CD4-positive, alpha-beta T cell treated with Interleukin-6 for 4 hours (primary cell): ENCODE measurements at regions not wholly inside any gene's neighbourhood (a gene's known extent, or its start where the extent isn't known, plus 50 kb on each side); places are given as distances from the start of the nearest gene placed in this dataset.
"Not testable (repeated sequence)": the region's sequence is repeated elsewhere in the genome, so short reads cannot be mapped to it uniquely, and the experiment has no call there.

Experiments
- DNase-seq: peaks from one replicate; pipeline ENCODE4 v3.0.0-alpha.2; 2020; ENCODE audit warnings: mixed read lengths

DNA sequence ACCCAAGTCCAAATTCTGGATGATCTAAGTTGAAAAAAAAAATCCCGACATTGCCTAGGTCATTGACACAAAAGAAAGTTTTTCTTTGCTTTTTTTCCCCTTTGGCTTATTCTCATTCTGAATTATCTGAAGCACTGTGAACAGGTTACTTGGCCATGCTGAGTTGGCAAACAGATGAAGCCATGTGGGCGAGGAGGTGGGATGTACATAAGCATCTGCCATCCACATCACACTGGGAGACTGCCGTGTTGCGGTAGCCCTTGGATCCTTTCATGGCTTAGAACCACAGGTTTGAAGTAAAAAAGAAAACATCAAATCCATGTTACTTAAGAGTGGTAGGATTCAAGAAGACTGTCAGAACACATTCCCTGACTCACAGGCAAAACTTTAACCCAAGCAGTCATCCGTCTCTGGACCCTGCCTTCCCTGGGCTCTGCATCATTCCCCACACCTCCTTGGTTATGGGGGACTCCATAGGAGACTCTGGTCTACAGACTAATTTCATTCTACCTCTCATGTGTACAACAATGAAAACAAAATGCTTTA, 242.5 kb upstream of the SERP2 start:
- DNase-seq = no peak

DNA sequence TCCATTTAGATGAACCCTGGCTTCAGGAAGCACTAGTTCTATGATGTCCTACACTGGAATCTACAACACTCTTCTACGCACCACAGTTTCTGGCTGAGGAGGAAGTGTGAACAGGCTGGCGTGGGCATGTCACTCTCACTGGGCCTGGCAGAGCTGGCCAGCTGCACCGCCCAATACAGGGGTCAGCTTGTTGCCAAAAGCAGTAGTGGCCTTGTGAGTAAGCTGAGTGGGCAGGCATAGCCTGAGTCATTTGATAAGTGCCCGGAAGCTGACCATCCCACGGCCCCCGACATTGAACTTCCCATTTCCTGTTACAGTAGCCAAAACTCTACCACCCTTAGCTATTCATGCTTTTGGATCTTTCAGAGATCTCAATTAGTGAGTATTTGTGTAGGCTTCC, 240.9 kb upstream of the SERP2 start:
- no peak for DNase-seq

DNA sequence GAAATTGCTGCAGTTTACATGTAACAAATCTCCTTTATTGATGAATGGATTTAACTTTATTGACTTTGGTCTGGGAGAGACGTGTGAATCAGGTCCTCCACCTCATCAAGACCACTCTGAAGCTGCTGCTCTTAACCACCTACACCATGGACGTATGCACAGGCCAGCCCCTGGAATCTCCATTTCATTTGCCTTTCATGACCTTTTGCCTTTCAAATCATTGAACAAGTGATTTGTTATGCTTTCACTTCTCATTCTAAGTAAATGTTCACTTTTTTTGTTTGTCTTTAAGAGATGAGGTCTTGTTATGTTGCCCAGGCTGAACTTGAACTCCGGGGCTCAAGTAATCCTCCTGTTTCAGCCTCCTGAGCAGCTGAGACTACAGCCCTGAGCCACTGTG, 240.0 kb upstream of the SERP2 start:
- DNase-seq = no peak

DNA sequence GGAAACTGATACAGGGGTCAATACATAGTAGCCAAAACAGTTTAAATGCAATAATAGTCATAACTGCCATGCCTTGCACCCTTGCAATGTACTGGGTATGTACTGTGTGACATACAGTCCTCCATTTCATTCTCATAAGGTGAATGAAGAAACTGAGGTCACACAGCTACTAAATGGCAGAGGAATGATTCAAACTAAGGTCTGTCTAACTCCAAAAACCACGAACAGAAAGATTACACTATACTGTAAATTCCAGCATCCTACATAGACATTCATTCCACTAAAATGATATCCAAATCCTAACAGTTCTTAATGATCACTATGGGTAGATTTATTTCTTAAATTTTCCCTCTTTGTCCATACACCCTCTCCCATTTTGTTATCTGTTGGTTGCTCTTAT, 238.1 kb upstream of the SERP2 start:
- no peak for DNase-seq

DNA sequence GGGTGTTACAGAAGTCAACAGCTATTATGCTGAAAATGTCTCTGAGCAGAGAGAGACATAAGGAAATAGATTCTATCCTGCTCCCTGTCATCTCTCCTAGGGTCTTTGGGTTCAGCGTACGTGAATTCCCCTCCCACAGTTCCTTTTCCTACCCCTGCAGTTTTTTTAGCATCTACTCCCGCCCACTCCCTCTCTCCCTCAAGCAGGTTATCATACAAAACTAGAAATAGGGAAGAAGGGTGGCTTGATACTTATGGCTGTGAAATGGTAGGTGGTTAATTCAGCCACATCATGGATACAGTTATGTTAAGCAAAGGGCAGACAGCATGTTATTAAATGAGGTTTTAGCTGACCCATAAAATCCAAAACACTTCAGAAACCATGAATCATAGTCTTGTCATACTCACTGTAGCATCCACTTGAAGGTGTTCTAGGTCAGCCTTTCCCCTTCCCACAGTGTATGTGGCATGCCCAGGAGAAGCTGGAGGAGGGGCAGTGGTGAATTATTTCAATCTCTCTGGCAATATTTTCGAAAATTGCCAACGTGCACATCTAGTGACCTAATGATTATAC, 236.8 kb upstream of the SERP2 start:
- no peak for DNase-seq

DNA sequence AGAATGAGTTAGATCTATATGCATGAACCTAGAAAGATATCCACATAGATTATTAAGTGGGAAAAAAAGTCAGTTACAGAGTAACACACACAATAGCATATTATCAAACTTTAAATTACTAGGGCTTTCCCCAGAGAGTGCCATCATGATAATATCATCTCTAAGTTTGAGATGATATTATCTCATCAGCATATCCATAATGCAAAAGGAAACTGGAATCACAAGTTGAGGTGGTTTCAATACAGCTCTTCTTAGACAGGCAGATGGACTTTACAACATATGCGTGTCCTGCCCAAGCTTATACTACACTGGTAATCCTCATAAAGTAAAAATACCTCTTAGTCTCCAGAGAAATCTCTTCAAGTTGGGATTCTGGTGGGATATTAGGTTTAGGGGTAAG, 236.2 kb upstream of the SERP2 start:
- DNase-seq = no peak

DNA sequence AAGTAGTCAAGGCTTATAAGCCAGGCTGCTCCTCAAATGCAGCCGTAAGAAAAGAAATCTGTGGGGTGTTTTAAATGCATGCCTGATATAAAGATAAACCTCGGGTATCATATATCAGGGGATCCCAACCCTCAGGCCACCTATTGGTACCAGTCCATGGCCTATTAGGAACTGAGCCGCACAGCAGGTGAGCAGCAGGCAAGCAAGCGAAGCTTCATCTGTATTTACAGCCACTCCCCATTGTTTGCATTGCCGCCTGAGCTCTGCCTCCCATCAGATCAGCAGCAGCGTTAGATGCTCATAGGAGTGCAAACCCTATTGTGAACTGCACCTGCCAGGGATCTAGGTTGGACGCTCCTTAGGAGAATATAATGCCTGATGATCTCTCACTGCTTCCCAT, 233.5 kb upstream of the SERP2 start:
- no peak for DNase-seq

DNA sequence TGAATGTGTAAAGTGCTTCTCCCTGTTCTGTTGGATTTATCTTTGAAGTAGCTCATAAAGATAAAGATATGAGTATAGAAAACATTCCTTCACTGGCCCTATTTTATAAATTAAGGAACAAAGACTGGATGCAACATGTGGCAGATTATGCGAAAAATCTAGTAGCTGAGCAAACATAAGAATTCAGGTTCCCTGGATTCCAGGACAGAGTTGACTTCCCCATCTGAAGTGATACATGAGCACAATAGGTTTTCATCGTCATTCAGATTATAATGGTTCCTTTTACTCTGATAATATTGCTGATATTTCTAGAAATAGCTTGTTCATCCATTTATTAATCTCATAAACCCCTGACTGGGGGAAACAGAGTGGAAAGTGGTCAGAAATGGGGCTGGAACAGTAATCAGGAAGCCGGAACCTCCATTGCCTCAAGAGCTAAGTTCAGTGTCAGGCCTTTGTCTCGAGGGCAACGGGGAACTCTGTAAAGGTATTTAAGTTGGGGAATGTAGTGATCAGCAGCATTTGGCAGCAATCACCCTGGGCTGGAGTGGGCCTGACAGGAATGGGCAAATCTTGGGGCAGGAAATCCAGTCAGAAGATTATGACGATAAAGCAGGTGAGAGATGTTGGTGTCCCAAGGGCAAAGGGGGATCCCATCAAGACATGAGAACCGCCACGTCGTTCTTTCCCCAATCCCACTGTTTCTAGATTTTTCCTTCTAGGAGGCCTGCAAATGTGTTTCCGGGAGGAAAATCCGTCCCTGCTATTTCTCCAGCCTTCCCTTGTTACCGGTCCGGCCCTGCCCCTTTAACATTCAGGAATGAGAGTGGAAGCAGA, 232.5 kb upstream of the SERP2 start:
- no peak for DNase-seq

DNA sequence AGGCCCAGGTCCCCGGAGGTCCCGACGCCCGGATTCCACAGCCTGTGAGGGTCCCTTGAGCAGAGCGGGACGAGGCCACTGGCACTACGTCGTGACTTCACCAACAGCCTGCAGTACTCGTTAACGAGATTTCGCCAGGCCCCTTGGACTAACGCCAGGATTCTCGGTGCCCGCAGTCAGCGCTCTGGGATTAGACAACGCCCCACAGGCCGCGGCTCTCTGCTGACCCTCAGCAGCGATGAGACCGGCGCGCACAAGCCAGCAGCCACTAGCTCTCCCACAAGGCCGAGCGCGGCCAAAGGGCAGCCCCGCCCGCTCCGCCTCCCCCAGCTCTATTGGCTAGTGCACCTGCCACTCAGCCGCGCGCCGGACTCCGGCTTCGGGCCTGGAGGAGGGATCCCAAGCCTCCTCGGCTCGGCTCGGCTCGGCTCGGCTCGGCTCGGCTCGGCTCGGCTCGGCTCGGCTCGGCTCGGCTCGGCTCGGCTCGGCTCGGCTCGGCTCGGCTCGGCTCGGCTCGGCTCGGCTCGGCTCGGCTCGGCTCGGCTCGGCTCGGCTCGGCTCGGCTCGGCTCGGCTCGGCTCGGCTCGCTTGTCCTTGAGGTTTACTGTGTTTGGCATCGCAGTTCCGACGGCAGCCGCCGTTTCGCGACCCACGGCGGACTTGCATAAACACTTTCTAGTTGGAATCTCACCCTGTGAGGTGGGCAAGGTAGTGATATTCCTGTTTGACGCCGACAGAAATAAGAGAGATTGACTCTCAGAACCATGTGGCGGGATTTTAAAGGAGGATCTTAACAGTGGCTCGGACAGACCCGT, 231.7 kb upstream of the SERP2 start:
- DNase-seq = peak; percentile 92

DNA sequence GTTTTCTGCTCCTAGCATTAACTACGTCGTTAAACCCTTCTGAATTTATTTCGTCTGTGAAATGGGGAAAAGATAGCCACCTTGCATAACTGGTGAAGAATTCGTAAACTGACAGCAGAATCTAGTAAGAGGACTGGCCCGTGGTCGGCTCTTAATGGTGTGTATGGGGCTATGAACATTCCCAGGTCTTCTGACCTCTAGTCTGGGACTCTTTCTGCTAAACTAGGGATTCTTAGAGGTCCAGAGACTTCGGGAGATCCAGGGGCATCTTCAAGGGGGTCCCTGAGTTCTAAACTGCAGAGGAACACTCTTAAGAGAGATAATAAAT, 231.1 kb upstream of the SERP2 start:
- no peak for DNase-seq

DNA sequence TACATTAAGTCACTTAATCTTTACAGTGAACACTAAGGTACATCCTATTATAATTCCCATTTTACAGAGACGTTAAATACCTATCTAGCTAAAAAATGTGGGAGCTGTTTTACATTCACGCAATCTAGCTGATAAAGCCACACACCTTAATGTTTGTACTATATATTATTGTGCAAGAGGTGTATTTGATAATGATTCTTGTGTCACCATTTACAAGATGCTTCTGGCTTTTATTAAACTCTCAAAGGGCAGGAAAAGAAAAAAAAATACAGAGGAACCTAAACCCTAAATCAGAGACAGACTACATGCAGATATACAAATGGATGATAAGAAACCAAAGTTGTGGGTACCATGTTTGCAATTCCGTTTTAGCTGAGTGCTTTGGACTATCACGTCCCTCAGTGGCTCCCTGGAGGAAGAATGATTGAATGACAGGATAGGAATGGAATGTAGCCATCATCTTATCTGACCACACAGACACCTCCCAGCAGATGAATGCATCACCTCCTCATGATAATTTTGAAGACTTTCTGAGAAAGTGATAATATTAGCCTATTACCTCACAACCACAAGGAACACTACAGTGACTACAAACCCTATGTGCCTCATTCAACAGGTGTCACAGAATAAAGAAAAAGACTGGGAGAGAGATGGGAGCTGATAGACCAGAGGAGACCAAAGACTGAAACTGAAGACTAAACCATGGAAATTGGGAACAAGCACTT, 230.5 kb upstream of the SERP2 start:
- DNase-seq = no peak

DNA sequence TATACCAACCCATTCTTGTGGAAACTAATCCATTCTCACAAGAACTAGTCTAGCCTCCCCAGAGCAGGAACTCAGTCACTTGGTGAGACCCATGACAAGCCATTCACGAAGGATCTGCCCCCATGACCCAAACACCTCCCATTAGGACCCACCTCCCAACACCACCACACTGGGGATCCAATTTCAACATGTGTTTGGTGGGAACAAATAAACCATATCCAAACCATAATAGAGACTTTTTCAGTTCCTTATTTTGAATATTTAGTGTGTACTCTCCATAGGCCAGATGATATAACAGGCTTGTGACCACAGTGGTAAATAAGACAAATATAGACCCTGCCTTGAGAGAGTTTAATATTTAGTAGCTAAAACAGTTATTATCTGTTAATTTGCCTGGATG, 227.5 kb upstream of the SERP2 start:
- DNase-seq = no peak

DNA sequence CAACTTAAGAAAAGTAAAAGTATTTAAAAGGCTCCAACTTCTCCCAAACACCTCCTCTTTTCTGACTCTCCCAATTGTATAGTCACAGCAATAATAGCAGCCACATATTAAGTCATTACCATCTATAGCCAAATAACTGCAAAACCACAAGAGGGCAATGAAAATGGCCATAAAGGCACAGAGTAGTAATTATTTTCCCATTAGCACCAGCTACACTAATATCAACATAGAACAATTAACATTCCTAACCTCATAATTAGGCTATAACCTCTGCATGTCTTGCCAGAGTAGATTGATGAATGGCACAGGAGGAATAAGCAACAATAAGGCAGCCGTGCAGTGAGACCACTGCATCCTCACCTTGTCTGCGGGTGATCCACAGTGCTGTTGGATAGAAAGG, 226.4 kb upstream of the SERP2 start:
- DNase-seq = no peak

DNA sequence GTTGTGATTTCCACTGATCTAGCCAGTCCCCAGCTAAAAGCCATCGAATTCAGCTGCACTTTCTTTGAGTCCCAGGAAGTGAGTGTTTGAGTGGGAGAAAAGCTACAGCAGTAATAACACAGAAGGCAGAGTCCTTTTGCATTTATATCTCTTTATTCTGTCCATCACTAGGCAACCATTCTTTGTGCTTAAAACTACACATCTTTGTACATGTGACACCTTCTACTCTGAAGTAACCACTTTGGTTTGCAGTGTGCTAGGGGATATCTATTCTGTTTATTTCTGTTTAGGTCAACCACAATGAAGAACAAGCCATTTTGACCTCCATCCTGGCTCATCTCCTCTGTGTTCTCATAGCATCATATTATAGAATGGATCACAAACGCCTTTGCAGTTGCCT, 226.0 kb upstream of the SERP2 start:
- no peak for DNase-seq

DNA sequence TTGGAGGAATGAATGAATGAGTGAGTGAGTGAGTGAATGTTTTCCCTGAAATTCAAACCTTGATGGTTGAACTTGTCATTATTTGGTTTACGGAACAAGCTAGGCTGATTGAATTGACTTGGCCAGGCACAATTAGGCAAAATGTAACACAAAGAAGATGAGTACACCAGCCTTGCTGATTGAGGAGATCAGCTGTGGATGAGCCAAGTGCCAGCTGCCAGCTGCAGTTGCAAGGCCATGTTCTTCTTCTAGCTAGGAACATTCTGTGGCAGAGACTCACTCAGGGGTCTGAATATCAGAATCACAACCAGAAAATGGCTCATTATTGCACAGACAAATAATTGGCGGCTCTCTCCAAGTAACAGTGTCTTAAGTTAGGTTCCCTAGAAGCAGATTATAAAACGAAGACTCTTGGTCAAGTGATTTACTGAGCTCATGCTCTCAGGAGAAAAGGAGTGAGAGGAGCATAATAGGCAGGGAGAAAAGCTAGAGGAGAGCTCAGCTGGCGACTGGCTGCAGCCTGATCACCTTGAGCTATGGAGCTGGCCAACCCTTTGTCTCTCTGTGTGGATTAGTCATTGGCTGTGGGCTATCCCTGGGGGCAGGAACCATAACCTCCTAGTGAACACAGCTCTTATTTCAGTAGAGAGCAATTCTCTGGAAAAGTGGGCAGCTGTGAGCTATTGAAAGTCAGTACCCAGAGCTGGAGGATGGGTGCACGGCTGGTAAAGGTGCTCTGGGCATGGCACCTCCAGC, 225.3 kb upstream of the SERP2 start:
- no peak for DNase-seq

DNA sequence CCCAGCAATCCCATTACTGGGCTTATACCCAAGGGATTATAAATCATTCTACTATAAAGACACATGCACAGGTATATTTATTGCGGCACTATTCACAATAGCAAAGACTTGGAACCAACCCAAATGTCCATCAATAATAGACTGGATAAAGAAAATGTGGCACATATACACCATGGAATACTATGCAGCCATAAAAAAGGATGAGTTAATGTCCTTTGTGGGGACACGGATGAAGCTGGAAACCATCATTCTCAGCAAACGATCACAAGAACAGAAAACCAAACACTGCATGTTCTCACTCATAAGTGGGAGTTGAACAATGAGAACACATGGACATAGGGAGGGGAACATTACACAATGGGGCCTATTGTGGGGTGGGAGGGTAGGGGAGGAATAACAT, 224.4 kb upstream of the SERP2 start:
- not testable (repeated sequence) for DNase-seq

DNA sequence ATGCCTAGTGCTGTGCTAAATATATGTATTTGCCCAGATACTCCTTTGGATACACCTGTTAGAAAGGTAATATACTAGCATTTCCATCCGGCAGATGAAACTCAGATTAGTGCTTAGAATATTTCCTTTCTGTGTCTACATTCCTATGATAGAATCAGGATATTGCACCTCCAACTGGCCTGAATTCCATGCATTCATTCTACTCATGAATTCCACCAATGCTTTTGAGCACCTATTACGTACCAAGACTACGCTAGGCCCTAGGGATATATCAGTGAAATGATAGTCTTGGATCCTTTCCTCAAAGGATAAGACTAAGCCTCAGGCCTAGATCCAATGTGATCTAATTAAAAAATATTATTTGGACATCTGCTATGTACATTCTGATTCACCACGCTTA, 223.8 kb upstream of the SERP2 start:
- no peak for DNase-seq

DNA sequence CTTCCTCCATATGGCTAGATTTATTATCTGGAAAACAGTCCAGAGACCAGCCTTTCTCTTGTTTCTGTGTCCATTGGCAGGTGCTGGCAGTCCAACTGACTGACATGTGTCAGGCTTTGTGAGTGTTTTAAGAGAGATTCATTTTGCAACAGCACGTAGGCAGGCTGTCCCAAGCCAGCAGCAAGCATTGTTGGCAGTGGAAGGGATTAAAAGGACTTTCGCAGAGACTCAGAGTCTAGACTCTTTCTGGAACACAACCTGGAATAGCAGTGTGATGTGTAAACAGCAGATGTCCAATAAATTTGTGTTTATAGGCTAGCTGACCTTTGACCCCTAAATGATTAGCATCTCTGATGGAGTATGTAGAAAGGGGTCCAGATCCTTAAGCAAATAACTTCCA, 222.2 kb upstream of the SERP2 start:
- DNase-seq = no peak

DNA sequence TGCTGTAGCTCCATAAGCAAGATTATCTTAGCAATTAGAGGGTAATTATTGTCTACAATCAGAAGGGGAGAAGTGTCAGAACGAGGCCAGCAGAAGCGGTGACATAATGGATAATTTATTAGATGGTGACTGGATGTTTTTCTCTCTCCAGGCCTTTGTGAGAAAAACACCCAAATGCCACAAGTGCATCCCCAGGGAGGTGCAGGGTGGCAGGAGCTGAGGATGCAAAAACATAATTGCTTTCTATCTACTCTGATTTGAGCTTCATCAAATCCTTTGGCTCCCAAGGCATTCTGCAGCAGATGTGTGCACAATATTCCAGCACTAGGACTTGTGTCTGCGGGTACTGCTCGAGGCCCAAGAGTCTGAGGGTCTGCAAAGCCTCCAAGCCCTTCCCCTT, 220.1 kb upstream of the SERP2 start:
- DNase-seq = no peak

DNA sequence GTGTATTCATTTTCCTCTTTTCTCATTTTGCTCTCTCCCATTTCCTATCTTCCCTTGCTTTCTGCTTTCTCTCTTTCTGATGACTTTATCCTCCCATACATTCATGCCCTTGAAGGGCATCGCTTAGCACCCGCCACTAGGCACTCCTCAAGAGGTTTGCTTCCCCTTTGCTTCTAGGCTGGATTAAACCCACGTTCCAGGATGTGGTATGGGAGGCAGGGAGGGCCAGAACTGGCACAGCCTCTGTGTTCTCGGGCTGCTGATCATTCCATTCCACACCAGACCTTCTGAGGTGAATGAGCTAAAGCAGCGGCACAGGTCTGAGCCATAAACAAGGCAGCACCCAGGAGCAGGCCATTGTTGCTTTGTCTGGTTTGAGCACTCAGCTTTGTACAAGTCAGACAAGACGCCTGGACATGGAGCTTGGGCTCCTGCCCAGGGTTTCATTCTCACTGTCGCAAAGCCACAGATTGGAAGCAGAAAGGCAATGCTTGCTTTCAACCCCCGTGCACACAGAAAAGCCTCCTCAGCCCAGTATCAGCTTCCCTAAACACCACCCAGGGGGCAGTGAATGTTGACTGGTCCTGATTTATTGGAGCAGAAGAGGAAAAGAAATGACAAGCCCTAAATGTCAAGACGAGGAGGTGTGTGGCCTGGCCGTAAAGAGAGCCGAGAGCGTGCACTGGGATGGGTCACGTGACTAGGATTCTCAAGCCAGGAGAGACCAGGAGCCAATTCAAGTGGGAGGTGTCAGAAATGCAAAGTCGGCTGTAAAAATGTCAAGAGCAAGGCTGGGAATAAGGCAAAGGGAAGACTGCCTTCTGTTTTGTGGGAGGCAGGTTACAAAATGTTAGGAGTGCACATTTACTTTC, 218.0 kb upstream of the SERP2 start:
- DNase-seq = no peak

DNA sequence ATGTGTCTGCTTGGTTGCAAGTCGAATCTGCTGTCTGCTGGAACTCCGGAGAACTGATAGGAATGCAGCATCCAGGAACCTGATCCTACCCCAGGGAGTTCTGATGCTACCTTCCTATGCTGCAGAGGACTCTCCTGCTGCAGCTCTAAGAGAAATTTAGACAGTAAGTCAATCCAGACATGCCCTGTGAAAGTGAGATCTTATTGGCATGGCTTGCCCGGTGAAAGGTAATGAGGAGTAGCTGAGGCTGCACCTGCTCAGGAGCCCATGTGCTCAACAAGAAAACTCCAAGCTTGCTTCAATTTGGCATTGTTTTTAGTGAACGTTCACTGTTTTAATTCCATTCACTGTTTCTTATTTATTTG, 217.3 kb upstream of the SERP2 start:
- no peak for DNase-seq

DNA sequence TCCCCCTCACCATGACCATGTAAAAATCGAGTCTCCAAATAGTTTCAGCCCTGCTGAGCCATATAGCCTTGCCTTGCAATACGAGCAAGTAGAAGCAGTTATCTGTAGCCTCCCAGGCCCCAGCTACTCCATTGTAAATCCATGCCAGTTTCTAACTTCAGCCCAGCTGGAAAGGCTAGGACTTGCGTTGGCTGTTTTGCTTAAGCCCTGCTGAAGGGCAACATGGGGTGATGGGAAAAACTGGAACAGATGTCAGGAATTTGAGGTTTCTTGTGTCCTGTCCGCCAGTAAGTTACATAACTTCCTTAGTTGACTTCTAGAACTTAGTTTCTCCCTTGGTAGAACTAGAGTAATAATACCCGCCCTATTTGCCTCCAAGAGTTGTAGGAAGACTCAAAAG, 216.0 kb upstream of the SERP2 start:
- DNase-seq = no peak
